Medulla oblongata (tissue), 1 donor: ENCODE measurements at regions not wholly inside any gene's neighbourhood (a gene's known extent, or its start where the extent isn't known, plus 50 kb on each side); places are given as distances from the start of the nearest gene placed in this dataset.
"Not testable (repeated sequence)": the region's sequence is repeated elsewhere in the genome, so short reads cannot be mapped to it uniquely, and the experiment has no call there.

ENCODE experiments used
- DNase-seq: peaks from one replicate; pipeline ENCODE4 v3.0.0-alpha.2; 2015; ENCODE audit errors: extremely low spot score

DNA sequence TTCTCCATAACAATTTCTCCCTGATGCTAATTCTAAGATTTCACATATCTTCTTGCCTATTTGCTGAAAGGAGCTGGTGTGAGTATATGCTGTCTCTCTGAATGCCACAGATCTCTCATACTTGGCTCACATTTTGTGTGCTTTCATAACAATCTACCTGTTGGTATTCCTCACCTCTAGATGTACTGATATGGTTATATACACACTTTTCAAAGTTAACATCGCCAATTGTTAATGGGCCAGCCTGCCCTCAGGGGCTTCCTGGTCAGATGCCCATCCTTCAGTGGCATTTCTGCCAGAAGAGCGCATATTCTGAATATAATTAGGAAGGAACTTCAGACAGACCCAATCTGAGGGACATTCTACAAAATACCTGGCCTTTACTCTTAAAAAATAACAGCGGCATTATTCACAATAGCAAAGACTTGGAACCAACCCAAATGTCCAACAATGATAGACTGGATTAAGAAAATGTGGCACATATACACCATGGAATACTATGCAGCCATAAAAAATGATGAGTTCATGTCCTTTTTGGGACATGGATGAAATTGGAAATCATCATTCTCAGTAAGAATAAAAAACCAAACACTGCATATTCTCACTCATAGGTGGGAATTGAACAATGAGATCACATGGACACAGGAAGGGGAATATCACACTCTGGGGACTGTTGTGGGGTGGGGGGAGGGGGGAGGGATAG lies 123.9 kb upstream of the FAT1 start:
- DNase-seq: not testable (repeated sequence)

- DNase-seq: no peak
Observed at GRCh38 chr4:186848437-186848836, 124.8 kb upstream of the FAT1 start.

DNA sequence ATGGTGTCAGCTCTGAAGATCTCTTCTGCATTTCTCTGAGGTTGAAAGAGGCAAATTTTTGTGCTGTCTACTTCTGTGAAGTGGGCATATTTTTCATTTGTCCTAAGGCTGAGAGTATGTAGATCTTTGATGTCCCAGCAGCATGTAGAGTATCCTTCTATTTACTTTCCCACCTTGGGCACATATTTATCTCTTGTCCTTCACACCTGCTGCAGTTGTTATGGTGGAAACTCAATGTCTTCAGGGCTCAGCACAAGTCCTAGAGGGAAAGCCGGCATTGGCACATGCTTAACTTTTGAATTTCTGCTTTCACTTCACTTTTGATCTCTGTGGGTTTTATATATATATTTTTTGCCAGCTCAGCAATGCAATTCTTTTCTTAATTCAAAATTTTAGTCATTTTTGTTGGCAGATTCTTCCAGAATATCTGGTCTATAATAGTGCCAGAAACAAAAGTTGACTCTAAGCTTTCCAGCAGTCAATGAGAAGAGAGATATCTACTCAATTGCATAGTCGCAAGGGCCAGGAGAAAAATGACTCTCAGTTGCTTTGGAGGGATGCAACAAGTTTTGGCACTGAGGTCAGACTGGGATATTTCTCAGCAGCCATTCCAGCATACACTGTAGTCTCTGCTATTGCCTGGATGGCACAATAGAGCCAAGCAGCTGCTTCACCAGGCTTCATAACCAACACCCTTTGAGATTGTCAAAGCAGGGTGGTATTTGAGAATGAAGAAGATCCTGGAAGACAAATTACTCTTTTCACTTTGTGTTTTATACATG lies 127.8 kb upstream of the FAT1 start:
- no peak for DNase-seq

DNA sequence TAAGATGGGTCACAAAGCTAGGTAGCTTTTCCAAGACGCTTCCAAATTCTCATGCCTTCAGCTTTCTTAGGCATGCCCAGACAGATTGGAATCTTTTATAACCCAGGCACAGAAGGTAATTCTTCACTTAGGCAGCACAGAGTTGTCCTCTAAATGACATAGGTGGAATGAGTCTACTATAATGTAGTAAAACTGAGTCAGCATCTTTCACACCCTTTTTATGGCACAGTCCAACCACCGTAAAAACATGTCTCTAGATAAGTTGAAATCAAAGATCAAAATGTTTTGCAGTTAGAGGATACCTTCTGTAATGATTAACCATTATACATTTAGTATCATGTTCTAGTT lies 128.4 kb upstream of the FAT1 start:
- no peak for DNase-seq

DNA sequence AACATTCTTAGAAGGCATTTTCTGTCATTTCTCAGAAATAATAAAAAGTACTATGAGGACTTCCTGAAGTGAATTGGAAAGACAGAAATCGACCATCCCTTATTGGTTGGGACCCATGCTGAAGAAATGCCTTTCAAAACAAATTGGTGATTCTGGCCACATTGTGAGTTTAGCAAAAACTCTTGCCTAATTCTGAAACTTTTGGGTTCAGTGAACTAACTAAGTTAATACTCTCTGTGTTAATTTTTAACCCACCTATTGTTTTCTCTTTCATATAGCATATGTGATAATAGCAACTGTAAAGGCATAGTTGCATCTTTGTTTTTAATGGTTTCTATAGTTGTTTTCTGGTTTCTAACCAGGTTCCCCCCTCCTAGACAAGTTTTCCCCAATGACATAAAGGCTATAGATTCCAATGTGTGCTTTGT lies 129.3 kb upstream of the FAT1 start:
- DNase-seq: no peak

- no peak for DNase-seq
Observed at GRCh38 chr4:186854256-186854655, 130.6 kb upstream of the FAT1 start.

DNA sequence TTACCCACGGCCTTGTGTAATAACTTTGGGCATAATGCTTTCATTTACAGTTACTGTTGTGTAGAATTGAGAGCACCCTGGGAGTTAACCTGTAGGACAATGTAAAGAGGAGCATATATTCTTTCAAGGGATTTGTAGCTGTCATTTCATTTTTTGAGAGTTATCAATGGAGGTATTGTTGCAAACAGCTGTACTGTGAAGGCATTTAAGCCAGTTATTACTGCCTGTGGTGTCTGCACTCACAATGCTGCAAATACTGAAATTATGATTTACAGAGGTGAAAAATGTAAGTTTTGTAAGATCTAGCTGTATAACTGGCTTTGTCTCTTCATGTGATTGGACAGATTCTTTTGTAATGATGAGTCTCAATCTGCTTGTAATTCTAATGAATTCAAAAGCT lies 131.5 kb upstream of the FAT1 start:
- DNase-seq: no peak

GRCh38 chr4:186857793-186858192 lies 134.1 kb upstream of the FAT1 start:
- DNase-seq: no peak

GRCh38 chr4:186858355-186858754 lies 134.7 kb upstream of the FAT1 start:
- no peak for DNase-seq

DNA sequence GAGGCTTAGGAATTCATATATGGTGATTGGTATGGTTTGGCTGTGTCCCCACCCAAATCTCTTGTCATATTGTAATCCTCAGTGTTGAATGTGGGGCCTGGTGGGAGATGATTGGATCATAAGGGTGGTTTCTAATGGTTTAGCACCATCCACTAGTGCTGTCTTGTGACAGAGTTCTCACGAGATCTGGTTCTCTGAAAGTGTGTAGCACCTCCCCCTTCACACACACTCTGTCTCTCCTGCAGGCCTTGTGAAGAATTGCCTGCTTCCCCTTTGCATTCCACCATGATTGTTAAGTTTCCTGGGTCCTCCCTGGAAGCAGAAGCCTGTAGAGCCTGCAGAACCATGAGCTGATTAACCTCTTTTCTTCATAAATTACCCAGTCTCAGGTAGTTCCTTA lies 135.8 kb upstream of the FAT1 start:
- no peak for DNase-seq

DNA sequence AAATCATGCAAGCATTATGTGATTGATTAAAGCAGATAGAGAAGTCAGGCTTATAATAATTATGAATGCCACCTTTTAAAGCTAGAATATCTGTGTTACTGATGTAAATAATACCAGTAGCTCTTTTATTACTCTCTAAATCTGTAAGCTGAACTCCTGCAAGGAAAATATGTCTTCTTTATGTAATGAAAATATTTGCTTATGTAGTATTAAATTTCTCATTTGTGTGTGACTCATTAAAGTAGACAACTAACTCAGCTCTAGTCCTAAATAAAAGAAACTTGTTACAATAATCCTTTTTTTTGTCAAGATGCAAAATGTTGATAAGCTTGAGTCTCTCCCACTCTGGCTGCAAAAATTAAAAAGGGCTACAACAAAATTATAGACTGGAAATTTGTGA lies 137.7 kb upstream of the FAT1 start:
- DNase-seq: no peak

DNA sequence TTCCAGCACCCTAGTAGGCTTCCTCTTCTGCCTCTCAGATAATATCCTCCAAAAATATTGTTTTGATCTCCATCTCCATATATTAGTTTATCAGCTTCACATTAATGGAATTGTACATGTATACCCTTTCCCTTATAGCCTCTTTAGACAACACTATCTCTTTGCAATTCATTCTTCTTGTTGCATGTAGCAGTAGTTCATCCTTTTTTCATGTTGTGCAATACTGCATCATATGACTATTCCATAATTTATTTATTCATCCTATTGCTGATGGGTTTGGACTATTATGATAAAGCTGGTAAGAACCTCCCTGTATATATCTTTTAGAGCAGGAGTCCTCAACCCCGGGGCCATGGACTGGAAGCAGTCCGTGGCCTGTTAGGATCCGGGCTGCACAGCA lies 148.2 kb upstream of the FAT1 start:
- DNase-seq: no peak

GRCh38 chr4:186873095-186873494 lies 149.4 kb upstream of the FAT1 start:
- not testable (repeated sequence) for DNase-seq

GRCh38 chr4:186875476-186875875 lies 151.8 kb upstream of the FAT1 start:
- no peak for DNase-seq

- DNase-seq: no peak
Observed at GRCh38 chr4:186876961-186877626, 153.4 kb upstream of the FAT1 start.

DNA sequence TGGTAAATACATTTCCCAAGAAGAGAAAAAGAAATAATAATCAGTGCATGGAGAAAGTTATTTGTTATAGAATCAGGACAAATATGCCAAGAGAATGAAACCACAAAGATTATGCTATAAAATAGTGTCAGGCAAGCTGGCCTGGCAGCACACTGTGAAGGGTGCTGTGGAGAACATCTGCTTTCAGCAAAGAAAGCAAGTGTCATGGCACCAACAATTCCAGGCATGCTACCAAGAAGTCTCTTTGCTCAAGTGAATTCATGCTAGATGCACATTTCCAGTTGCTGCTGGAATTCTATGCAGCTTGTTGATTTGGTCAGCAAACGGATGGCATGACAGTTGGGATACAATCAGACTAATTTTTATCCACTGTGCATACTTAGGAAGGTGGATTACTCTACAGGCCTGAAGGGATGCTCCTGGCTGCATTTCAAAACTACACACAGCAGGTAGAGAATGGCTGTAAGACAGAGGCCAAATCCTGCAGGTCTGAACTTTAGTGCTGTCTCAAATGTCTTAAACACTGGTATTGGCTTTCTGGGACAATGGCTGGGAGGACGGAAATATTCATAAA lies 154.6 kb upstream of the FAT1 start:
- DNase-seq: no peak

DNA sequence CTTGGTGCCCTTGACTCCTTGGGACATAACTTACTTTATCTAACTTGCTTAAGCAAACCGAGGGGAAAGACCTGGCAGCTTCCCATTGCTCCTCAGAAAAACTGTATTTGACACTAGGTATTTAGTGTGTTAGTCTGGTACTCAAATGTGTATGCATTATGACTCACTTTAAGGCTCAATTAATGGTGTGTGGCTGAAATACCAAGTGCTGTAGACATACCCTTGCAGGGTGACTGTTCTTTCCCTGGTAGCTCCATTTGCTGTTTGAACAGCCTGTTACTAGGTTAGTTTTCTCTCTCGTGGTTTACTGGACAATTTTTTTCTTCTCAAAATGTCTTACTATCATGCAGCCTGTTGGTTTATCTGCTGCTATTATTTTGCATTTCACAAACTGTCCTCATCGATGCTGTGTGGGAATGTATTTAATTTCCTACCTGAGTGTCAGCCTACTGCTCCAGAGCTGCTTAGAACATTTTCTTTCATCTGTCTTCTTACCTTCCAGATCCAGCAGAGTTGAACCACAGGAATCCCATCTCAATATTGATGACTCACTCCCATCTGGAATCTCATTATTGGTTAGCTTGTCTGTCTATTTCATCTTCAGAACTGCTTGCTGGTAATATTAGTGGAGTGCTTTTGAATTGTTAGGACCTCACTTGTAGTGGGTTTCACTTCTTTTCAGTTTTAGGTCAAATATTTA lies 158.0 kb upstream of the FAT1 start:
- no peak for DNase-seq

DNA sequence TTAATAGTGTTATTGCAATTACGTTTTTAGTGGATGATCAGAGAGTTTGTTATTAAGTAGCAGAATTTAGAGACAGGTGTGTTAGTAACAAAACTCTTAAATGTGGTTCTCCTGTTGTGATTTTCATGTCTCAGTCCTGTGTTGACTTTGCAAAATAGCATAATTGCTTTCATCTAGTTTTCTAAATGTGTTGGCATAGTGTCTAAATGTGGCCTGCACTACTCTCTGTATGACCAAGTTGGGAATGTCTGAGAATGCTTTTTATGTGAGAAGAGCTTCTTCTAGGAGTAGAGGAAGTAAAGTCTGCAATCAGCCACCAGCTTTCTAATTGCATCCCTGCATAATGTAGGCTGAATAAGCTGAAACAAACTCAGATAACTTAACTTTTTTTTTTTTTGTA lies 158.6 kb upstream of the FAT1 start:
- no peak for DNase-seq

GRCh38 chr4:186885289-186885688 lies 161.6 kb upstream of the FAT1 start:
- DNase-seq: no peak

- no peak for DNase-seq
Observed at GRCh38 chr4:186886759-186887158, 163.1 kb upstream of the FAT1 start.

DNA sequence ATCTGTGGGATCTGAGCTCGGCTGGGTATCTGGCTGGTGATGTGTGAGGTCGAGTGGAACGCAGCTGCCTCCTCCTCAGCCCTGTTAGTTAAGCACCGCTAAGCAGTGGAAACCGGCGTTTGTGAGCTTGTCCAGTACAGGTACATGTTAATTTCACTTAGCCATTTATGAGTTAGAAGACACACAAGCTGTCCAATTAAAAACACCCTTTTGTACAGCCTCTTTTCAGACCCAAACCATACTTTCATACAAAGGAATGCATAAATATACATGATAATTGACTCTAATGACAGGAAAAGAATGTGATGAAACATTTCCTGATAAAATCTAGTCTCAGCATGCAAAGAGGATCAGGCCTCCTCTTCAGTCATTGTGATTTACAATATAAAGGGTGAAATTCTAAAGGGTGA lies 163.6 kb upstream of the FAT1 start:
- no peak for DNase-seq

GRCh38 chr4:186887752-186888151 lies 164.1 kb upstream of the FAT1 start:
- no peak for DNase-seq
